SK-N-SH (cell line): ENCODE measurements at regions not wholly inside any gene's neighbourhood (a gene's known extent, or its start where the extent isn't known, plus 50 kb on each side); places are given as distances from the start of the nearest gene placed in this dataset.

ENCODE experiments used
- CTCF ChIA-PET: fragments of 300-600, 350-600 bp; formaldehyde crosslinking; extraction: SDS; loops from one replicate; lab custom pipeline; 2021; lab: Yijun Ruan, JAX
- POLR2A ChIA-PET: fragments of 350-600 bp; sonication (Branson Sonifier 250); formaldehyde crosslinking; extraction: SDS; loops from one replicate; lab custom pipeline; 2020; ENCODE audit warnings: antibody characterized with exemption, inconsistent platforms; lab: Yijun Ruan, JAX
- DNase-seq: peaks from one replicate; pipeline ENCODE4 v3.0.0; 2012
- H2AFZ ChIP-seq: fragments of 200-600 bp; sonication (generic); 2 replicates; pipeline ENCODE4 v1.8.1; 2016; ENCODE audit warnings: antibody characterized with exemption, mild to moderate bottlenecking, low read depth
- H3F3A ChIP-seq: fragments of 200-600 bp; sonication (generic); replicated peaks from 2 replicates; pipeline ENCODE3; 2016; ENCODE audit warnings: antibody characterized with exemption, mild to moderate bottlenecking; ENCODE audit not compliant: insufficient read depth
- H3K27ac ChIP-seq, 2 experiments: fragments of 200-500 bp in 1 of 2; fragments of 200-600 bp in 1 of 2; sonication (Bioruptor generic) in 1 of 2; sonication (generic), shearing (Covaris generic) in 1 of 2; 2 replicates each; pipeline versions ENCODE4 v1.5.1 to v1.6.1; 2014 to 2016; ENCODE audit warnings: low read depth in 2 of 2, inconsistent platforms in 1 of 2, low read length in 1 of 2, mild to moderate bottlenecking in 1 of 2, mixed read lengths in 1 of 2
- H3K27me3 ChIP-seq: fragments of 200-600 bp; sonication (generic), shearing (Covaris generic); 2 replicates; pipeline ENCODE4 v1.6.1; 2016; ENCODE audit warnings: mixed run types; ENCODE audit not compliant: insufficient read depth
- H3K36me3 ChIP-seq, 2 experiments: fragments of 200-500 bp in 1 of 2; fragments of 200-600 bp in 1 of 2; sonication (Bioruptor generic) in 1 of 2; sonication (generic) in 1 of 2; replicated peaks in 1 of 2; 2 replicates each; pipeline versions ENCODE3 to v1.5.1; 2014 to 2016; ENCODE audit warnings: low read length in 1 of 2, mild to moderate bottlenecking in 1 of 2; ENCODE audit not compliant: insufficient read depth in 2 of 2, control insufficient read depth in 1 of 2
- H3K4me1 ChIP-seq, 2 experiments: fragments of 200-500 bp in 1 of 2; fragments of 200-600 bp in 1 of 2; sonication (Bioruptor generic) in 1 of 2; sonication (generic), shearing (Covaris generic) in 1 of 2; 2 replicates each; pipeline versions ENCODE4 v1.5.1 to v1.6.1; 2014 to 2016; ENCODE audit warnings: low read depth in 1 of 2, low read length in 1 of 2, mixed run types in 1 of 2; ENCODE audit not compliant: insufficient read depth in 2 of 2, control insufficient read depth in 1 of 2
- H3K4me2 ChIP-seq: fragments of 200-600 bp; sonication (generic), shearing (Covaris generic); 2 replicates; pipeline ENCODE4 v1.6.1; 2017; ENCODE audit warnings: mixed run types
- H3K4me3 ChIP-seq, 2 experiments: fragments of 200-500 bp in 1 of 2; fragments of 200-600 bp in 1 of 2; sonication (Bioruptor generic) in 1 of 2; sonication (generic), shearing (Covaris generic) in 1 of 2; 2 replicates each; pipeline versions ENCODE4 v1.5.1 to v1.8.1; 2014 to 2016; ENCODE audit warnings: low read depth in 2 of 2, inconsistent platforms in 1 of 2, low read length in 1 of 2, mild to moderate bottlenecking in 1 of 2, mixed read lengths in 1 of 2, moderate library complexity in 1 of 2
- H3K79me2 ChIP-seq: fragments of 200-600 bp; sonication (generic); 2 replicates; pipeline ENCODE4 v1.8.1; 2017; ENCODE audit warnings: mild to moderate bottlenecking; ENCODE audit not compliant: insufficient read depth
- H3K9ac ChIP-seq: fragments of 200-600 bp; sonication (generic); 2 replicates; pipeline ENCODE4 v1.6.1; 2017; ENCODE audit warnings: mixed run types
- H3K9me2 ChIP-seq: fragments of 200-600 bp; sonication (generic); 2 replicates; pipeline ENCODE4 v1.6.1; 2017; ENCODE audit warnings: mixed run types
- H3K9me3 ChIP-seq: fragments of 200-600 bp; sonication (generic); 2 replicates; pipeline ENCODE4 v1.6.1; 2017; ENCODE audit warnings: mixed run types, mild to moderate bottlenecking, moderate library complexity
- H4K20me1 ChIP-seq: fragments of 200-600 bp; sonication (generic); 2 replicates; pipeline ENCODE4 v1.6.1; 2017; ENCODE audit warnings: mild to moderate bottlenecking, mixed run types; ENCODE audit not compliant: insufficient read depth
- CHD2 ChIP-seq: fragments of 150-350 bp; IDR thresholded peaks from 2 replicates; pipeline ENCODE4 v1.6.1; 2018; ENCODE audit warnings: low read length; ENCODE audit not compliant: partially characterized antibody
- ELF1 ChIP-seq: IDR thresholded peaks from 2 replicates; pipeline ENCODE4 v1.4.0; 2012
- FOSL2 ChIP-seq: IDR thresholded peaks from 2 replicates; pipeline ENCODE4 v1.4.0; 2012; ENCODE audit warnings: low read depth, mild to moderate bottlenecking, moderate library complexity, borderline replicate concordance
- FOXM1 ChIP-seq: IDR thresholded peaks from 2 replicates; pipeline ENCODE4 v1.4.0; 2012; ENCODE audit warnings: low read depth, mild to moderate bottlenecking
- GABPA ChIP-seq: IDR thresholded peaks from 2 replicates; pipeline ENCODE4 v1.4.0; 2012; ENCODE audit warnings: low read depth, mild to moderate bottlenecking
- GATA2 ChIP-seq: sonication (generic); formaldehyde crosslinking; IDR thresholded peaks from 2 replicates; pipeline ENCODE4 v1.5.0; 2020; ENCODE audit warnings: mild to moderate bottlenecking, missing genetic modification reagents
- MEF2A ChIP-seq: IDR thresholded peaks from 2 replicates; pipeline ENCODE4 v1.4.0; 2012; ENCODE audit warnings: low read depth, borderline replicate concordance
- MXI1 ChIP-seq: IDR thresholded peaks from 2 replicates; pipeline ENCODE4 v1.6.1; 2012; ENCODE audit warnings: mild to moderate bottlenecking, low read depth, low read length, improper control_type of control experiment
- NRF1 ChIP-seq: IDR thresholded peaks from 2 replicates; pipeline ENCODE4 v1.6.1; 2012; ENCODE audit warnings: low read depth, mild to moderate bottlenecking, low read length
- RAD21 ChIP-seq: IDR thresholded peaks from 2 replicates; pipeline ENCODE4 v1.6.1; 2012; ENCODE audit warnings: mild to moderate bottlenecking, low read length
- RFX5 ChIP-seq: IDR thresholded peaks from 2 replicates; pipeline ENCODE4 v1.6.1; 2012; ENCODE audit warnings: mild to moderate bottlenecking, improper control_type of control experiment, low read length
- SIN3A ChIP-seq: IDR thresholded peaks from 2 replicates; pipeline ENCODE4 v1.6.1; 2012; ENCODE audit warnings: low read depth, mild to moderate bottlenecking, low read length, moderate library complexity, borderline replicate concordance
- SMC3 ChIP-seq: IDR thresholded peaks from 2 replicates; pipeline ENCODE4 v1.6.1; 2012; ENCODE audit warnings: low read depth, low read length, improper control_type of control experiment
- TCF12 ChIP-seq: IDR thresholded peaks from 2 replicates; pipeline ENCODE4 v1.4.0; 2012
- TEAD4 ChIP-seq: IDR thresholded peaks from 2 replicates; pipeline ENCODE4 v1.4.0; 2012; ENCODE audit warnings: mild to moderate bottlenecking, borderline replicate concordance; ENCODE audit not compliant: insufficient read depth
- WGBS: methylation state at CpG from one replicate; pipeline ENCODE4 v1.1.6; 2017; ENCODE audit warnings: low lambda C conversion rate; 5-methylcytosine and 5-hydroxymethylcytosine counted together
- TF ChIP-seq, protein P1 (sequence below): IDR thresholded peaks from 2 replicates; pipeline ENCODE4 v1.4.0; 2012; ENCODE audit warnings: low read depth, borderline replicate concordance
- TF ChIP-seq, protein P2 (sequence below): IDR thresholded peaks from 2 replicates; pipeline ENCODE4 v1.4.0; 2012; ENCODE audit warnings: low read depth
- TF ChIP-seq, protein P3 (sequence below): IDR thresholded peaks from 2 replicates; pipeline ENCODE4; 2012
- TF ChIP-seq, protein P4 (sequence below): IDR thresholded peaks from 2 replicates; pipeline ENCODE4 v1.6.1; 2012; ENCODE audit warnings: mild to moderate bottlenecking, low read depth, low read length, moderate library complexity
- TF ChIP-seq, protein P5 (sequence below): fragments of 200-600 bp; sonication (generic); IDR thresholded peaks from 2 replicates; pipeline ENCODE4 v1.6.1; 2017; ENCODE audit warnings: antibody characterized with exemption, mild to moderate bottlenecking, moderate library complexity

DNA sequence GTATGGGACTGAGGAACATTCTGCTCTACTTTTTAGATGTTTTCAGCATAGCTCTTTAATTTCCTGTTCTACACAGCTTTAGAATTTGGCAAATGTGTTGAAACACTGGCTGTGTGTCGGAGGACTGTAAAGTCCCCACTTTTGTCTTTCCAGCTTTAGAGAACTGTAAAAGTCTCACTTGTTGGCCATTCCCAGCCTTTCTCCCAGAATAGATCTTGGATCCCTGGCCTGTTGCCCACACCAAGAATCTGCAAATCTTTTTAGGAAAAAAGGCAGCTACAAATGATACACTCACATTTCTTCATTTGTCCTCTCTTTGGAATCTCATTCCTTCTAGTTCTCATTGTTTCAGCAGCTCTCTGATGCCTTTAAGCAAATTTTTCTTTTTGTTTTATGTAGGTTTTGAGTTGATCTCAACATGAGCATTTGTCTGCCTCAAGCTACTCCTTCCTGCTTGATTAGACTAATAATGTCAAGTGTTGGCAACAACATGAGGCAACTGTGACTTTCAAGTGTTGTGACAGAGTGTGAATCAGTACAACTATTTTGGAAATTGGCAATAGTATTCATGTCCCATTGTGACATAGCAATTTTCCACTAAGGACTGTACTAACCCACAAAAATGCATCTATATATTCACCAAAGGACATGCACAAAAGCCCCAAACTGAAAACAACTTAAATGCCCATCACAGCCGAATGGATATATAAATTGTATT is 610.8 kb downstream of the EPHA4 start (continued):
- TF ChIP-seq, protein P1, sequence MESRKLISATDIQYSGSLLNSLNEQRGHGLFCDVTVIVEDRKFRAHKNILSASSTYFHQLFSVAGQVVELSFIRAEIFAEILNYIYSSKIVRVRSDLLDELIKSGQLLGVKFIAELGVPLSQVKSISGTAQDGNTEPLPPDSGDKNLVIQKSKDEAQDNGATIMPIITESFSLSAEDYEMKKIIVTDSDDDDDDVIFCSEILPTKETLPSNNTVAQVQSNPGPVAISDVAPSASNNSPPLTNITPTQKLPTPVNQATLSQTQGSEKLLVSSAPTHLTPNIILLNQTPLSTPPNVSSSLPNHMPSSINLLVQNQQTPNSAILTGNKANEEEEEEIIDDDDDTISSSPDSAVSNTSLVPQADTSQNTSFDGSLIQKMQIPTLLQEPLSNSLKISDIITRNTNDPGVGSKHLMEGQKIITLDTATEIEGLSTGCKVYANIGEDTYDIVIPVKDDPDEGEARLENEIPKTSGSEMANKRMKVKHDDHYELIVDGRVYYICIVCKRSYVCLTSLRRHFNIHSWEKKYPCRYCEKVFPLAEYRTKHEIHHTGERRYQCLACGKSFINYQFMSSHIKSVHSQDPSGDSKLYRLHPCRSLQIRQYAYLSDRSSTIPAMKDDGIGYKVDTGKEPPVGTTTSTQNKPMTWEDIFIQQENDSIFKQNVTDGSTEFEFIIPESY = no peak
- TF ChIP-seq TCF12 (no peak), FOXM1 (no peak), ELF1 (no peak), SIN3A (no peak)
- TF ChIP-seq, protein P2, sequence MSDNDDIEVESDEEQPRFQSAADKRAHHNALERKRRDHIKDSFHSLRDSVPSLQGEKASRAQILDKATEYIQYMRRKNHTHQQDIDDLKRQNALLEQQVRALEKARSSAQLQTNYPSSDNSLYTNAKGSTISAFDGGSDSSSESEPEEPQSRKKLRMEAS = no peak
- TF ChIP-seq, all 33 proteins: peak for 0

DNA sequence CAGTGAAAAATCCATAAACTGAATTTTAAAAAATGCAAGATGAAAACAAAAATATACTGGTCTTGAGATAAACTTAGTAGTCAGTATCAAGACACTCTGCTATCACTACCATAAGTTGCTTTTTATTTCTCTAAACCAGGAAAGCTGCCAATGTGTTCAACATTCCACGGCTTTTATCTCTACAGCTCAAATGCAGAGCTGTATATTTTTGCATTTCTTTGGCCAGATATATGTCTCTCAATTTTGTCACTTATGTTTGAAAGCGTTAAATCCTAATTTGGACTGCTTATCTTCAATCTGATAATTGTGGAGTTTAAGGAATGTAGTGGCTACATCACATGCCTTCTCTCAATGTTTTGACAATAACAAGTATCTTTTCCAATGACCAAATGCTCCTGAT is 609.5 kb downstream of the EPHA4 start:
- no peaks in the 10 kb centered on the region for H3F3A ChIP-seq
- H2AFZ ChIP-seq = no peak overlapping the region
- H3K9me2 ChIP-seq = no peaks in the 10 kb centered on the region
- H3K4me3 ChIP-seq = no peak overlapping the region
- H3K79me2 ChIP-seq = no peaks in the 10 kb centered on the region
- no peaks in the 10 kb centered on the region for H3K9me3 ChIP-seq
- H3K27me3 ChIP-seq = no peaks in the 10 kb centered on the region
- ChIA-PET POLR2A (no interaction called here), CTCF (no interaction called here)
- no peak for DNase-seq
- no peaks in the 10 kb centered on the region for H3K4me1 ChIP-seq
- no peak overlapping the region for H3K27ac ChIP-seq
- H3K9ac ChIP-seq = no peak overlapping the region
- 3% methylated on average over 2 of the region's 2 CpGs for WGBS
- H3K4me2 ChIP-seq = no peak overlapping the region
- no peaks in the 10 kb centered on the region for H3K36me3 ChIP-seq
- H4K20me1 ChIP-seq = no peaks in the 10 kb centered on the region
- TF ChIP-seq RAD21 (no peak), TEAD4 (no peak), MEF2A (no peak), FOSL2 (no peak), NRF1 (no peak), RFX5 (no peak), TCF12 (no peak), MXI1 (no peak), SMC3 (no peak), CHD2 (no peak), GATA2 (no peak), GABPA (no peak)
- TF ChIP-seq, protein P3, sequence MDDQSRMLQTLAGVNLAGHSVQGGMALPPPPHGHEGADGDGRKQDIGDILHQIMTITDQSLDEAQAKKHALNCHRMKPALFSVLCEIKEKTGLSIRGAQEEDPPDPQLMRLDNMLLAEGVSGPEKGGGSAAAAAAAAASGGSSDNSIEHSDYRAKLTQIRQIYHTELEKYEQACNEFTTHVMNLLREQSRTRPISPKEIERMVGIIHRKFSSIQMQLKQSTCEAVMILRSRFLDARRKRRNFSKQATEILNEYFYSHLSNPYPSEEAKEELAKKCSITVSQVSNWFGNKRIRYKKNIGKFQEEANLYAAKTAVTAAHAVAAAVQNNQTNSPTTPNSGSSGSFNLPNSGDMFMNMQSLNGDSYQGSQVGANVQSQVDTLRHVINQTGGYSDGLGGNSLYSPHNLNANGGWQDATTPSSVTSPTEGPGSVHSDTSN = no peak
- TF ChIP-seq, protein P1 = no peak
- TF ChIP-seq, protein P2 = no peak
- TF ChIP-seq, protein P4, sequence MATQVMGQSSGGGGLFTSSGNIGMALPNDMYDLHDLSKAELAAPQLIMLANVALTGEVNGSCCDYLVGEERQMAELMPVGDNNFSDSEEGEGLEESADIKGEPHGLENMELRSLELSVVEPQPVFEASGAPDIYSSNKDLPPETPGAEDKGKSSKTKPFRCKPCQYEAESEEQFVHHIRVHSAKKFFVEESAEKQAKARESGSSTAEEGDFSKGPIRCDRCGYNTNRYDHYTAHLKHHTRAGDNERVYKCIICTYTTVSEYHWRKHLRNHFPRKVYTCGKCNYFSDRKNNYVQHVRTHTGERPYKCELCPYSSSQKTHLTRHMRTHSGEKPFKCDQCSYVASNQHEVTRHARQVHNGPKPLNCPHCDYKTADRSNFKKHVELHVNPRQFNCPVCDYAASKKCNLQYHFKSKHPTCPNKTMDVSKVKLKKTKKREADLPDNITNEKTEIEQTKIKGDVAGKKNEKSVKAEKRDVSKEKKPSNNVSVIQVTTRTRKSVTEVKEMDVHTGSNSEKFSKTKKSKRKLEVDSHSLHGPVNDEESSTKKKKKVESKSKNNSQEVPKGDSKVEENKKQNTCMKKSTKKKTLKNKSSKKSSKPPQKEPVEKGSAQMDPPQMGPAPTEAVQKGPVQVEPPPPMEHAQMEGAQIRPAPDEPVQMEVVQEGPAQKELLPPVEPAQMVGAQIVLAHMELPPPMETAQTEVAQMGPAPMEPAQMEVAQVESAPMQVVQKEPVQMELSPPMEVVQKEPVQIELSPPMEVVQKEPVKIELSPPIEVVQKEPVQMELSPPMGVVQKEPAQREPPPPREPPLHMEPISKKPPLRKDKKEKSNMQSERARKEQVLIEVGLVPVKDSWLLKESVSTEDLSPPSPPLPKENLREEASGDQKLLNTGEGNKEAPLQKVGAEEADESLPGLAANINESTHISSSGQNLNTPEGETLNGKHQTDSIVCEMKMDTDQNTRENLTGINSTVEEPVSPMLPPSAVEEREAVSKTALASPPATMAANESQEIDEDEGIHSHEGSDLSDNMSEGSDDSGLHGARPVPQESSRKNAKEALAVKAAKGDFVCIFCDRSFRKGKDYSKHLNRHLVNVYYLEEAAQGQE = no peak
- TF ChIP-seq, protein P5, sequence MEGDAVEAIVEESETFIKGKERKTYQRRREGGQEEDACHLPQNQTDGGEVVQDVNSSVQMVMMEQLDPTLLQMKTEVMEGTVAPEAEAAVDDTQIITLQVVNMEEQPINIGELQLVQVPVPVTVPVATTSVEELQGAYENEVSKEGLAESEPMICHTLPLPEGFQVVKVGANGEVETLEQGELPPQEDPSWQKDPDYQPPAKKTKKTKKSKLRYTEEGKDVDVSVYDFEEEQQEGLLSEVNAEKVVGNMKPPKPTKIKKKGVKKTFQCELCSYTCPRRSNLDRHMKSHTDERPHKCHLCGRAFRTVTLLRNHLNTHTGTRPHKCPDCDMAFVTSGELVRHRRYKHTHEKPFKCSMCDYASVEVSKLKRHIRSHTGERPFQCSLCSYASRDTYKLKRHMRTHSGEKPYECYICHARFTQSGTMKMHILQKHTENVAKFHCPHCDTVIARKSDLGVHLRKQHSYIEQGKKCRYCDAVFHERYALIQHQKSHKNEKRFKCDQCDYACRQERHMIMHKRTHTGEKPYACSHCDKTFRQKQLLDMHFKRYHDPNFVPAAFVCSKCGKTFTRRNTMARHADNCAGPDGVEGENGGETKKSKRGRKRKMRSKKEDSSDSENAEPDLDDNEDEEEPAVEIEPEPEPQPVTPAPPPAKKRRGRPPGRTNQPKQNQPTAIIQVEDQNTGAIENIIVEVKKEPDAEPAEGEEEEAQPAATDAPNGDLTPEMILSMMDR = no peak
